Kidney (tissue), 13 donors: ENCODE measurements at regions not wholly inside any gene's neighbourhood (a gene's known extent, or its start where the extent isn't known, plus 50 kb on each side); places are given as distances from the start of the nearest gene placed in this dataset.

Experiments used
- DNase-seq, 5 donors: peaks; one replicate each; pipeline ENCODE4 v3.0.0-alpha.2; 2013 to 2020
- FAIRE-seq: peaks from 2 replicates; lab custom pipeline; 2012; peaks lifted over from hg19 to GRCh38; lab: Jason Lieb, UNC
- H3K27ac ChIP-seq, 2 donors: one replicate each; pipeline ENCODE4 v1.7.0; 2013; ENCODE audit warnings: low read depth in 2 of 2, low read length in 2 of 2, inconsistent platforms in 1 of 2
- H3K27me3 ChIP-seq: one replicate; pipeline ENCODE4 v1.7.1; 2013; ENCODE audit warnings: low read length, inconsistent platforms; ENCODE audit not compliant: control insufficient read depth, insufficient read depth
- H3K36me3 ChIP-seq, 3 donors: one replicate each; pipeline versions ENCODE4 v1.7.0 to v1.7.1; 2013; ENCODE audit warnings: low read length in 3 of 3, control low read depth in 1 of 3, inconsistent platforms in 1 of 3; ENCODE audit not compliant: insufficient read depth in 3 of 3, control insufficient read depth in 2 of 3
- H3K4me1 ChIP-seq, 3 donors: one replicate each; pipeline versions ENCODE4 v1.7.0 to v1.7.1; 2013; ENCODE audit warnings: low read length in 3 of 3, inconsistent platforms in 1 of 3, low read depth in 1 of 3; ENCODE audit not compliant: control insufficient read depth in 2 of 3, insufficient read depth in 2 of 3
- H3K4me3 ChIP-seq, 3 donors: one replicate each; pipeline versions ENCODE4 v1.7.0 to v1.8.1; 2013; ENCODE audit warnings: low read length in 3 of 3, control low read depth in 1 of 3, inconsistent platforms in 1 of 3
- H3K9ac ChIP-seq, 3 donors: one replicate each; pipeline versions ENCODE4 v1.7.0 to v1.7.1; 2013; ENCODE audit warnings: low read length in 3 of 3, control low read depth in 1 of 3, inconsistent platforms in 1 of 3
- H3K9me3 ChIP-seq, 3 donors: one replicate each; pipeline versions ENCODE4 v1.7.0 to v1.7.1; 2013; ENCODE audit warnings: low read length in 3 of 3, control low read depth in 1 of 3, inconsistent platforms in 1 of 3; ENCODE audit not compliant: control insufficient read depth in 2 of 3, insufficient read depth in 1 of 3
- CTCF ChIP-seq: IDR thresholded peaks from 3 replicates; pipeline ENCODE4 v1.5.1; 2012; ENCODE audit warnings: mild to moderate bottlenecking, moderate library complexity, borderline replicate concordance; ENCODE audit not compliant: insufficient read depth; ENCODE audit errors: extremely low read depth
- intact Hi-C: fragments of 100-400 bp; cut with DNase I; formaldehyde crosslinking; loops from one replicate; pipeline ENCODE4 v1.11.1; 2022
- donor health status: control.
- donor health status: control.
- donor health status: control.
- donor health status: control.
- donor health status: control.
- donor health status: DM: yes; HTN: yes; CAD: no.
- donor health status: Normal renal cell carcinoma (clear cell type).

DNA sequence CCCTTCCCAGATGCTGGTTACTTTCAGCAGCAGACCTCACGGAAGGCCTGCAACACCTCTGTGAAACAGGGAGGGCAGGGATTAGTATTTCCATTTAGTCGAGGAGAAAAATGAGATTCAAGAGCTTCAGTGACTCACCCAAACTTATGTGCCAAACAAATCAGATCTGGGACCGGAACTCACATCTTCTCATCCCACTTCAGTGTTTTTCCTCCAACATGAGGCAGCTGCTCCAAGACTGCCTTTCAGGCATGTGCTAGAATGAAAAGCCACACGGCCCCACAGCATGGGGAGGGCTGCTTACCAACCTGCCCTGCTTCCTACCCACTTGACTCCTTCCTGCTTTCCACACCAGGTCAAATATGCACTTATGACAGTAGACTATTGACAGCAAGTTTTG is 129.4 kb upstream of the SLC24A5 start:
- Histone ChIP-seq H3K27ac (no peak overlapping the region), H3K9me3 (no peaks in the 10 kb centered on the region), H3K4me3 (no peak overlapping the region), H3K9ac (no peak overlapping the region), H3K4me1 (no peaks in the 10 kb centered on the region), H3K27me3 (no peaks in the 10 kb centered on the region), H3K36me3 (no peaks in the 10 kb centered on the region)
- DNase-seq = no peak
- FAIRE-seq = no peak
- intact Hi-C loops = loop anchor here (10.0 kb wide), 1 partner anchor 287 kb away; no protein-coding TSS in a partner anchor
- TF ChIP-seq CTCF = no peak

- Histone ChIP-seq H3K9me3 (no peaks in the 10 kb centered on the region), H3K9ac (no peak overlapping the region), H3K27me3 (no peaks in the 10 kb centered on the region), H3K4me1 (no peaks in the 10 kb centered on the region), H3K27ac (no peak overlapping the region), H3K4me3 (no peak overlapping the region), H3K36me3 (no peaks in the 10 kb centered on the region)
- TF ChIP-seq CTCF = no peak
- intact Hi-C loops = loop anchor here (10.0 kb wide), 1 partner anchor 288 kb away; no protein-coding TSS in a partner anchor
- no peak for DNase-seq
- no peak for FAIRE-seq
These were observed 127.7 kb upstream of the SLC24A5 start for GRCh38 chr15:47993051-47993450.

DNA sequence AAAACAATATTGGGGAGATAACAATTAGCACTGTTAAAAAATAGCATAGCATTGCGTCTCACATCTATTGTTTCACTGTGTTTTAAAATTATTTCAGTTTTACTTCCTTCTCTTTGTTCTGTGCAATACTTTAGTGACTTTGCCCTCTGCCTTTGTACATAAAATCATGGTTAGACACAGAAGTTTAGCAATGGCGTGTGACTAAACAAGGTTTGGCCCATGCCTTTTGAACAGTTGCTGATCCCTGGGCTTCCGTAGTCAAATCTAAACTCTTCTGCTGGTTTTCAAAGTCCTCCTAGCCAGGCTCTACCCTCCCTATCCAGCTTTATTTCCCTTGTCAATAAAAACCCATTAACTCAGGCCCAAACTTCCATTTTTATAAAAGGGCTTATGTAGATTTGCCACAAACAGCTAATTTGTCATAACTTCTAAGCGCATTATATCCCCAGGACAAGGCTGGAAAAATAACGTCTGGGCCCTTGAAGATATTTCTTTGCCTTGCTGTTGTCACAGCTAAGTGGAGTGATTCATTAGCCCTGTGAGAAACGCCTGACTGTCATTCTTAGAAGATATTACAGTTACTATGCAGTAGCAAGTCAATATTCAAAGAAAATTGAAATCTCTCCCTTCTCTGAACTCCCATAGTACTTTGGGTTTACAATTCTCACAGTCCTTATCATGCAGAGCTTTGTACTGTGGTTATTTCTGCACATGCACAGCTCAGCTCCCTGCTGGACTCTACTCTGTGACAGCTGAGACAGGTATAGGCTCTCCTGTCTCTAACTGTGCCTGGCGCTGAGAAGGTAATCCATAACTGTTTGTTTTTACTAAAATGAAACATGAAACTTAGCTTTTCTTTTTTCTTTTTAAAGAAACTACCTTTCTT is 123.4 kb upstream of the SLC24A5 start:
- peaks cover 0 to under 1% (median 0%) of the 10 kb centered on the region in 3 donors for H3K4me1 ChIP-seq
- intact Hi-C loops = loop anchor here (10.0 kb wide), 1 partner anchor 293 kb away; no protein-coding TSS in a partner anchor
- H3K9ac ChIP-seq = no peak overlapping the region
- H3K27me3 ChIP-seq = no peaks in the 10 kb centered on the region
- FAIRE-seq (no peak), DNase-seq (no peak)
- H3K36me3 ChIP-seq = no peaks in the 10 kb centered on the region
- TF ChIP-seq CTCF = no peak
- H3K27ac ChIP-seq = no peak overlapping the region
- H3K4me3 ChIP-seq = no peak overlapping the region
- H3K9me3 ChIP-seq = no peaks in the 10 kb centered on the region
